Activated T-cell treated with anti-CD3 and anti-CD28 coated beads, Interleukin-2, amount 50 U/mL, for 48 hours (primary cell): ENCODE measurements at regions not wholly inside any gene's neighbourhood (a gene's known extent, or its start where the extent isn't known, plus 50 kb on each side); places are given as distances from the start of the nearest gene placed in this dataset.

Experiments used
- DNase-seq, 2 experiments: peaks; one replicate each; pipeline ENCODE4 v3.0.0-alpha.2; 2020

GRCh38 chr11:134759855-134760254 lies 347.8 kb upstream of the B3GAT1 start:
- no peak for DNase-seq

DNA sequence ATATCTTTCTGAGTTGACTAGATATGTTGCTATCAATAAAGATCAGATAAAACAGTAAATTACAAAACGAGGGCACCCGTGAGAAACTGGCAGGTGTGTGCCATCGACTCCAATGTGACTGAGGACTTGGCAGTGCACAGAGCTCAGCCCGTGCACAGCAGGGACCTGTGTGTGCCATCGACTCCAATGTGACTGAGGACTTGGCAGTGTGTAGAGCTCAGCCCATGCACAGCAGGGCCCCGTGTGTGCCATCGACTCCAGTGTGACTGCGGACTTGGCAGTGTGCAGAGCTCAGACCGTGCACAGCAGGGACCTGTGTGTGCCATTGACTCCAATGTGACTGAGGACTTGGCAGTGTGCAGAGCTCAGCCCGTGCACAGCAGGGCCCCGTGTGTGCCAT lies 347.2 kb upstream of the B3GAT1 start:
- DNase-seq: no peak

DNA sequence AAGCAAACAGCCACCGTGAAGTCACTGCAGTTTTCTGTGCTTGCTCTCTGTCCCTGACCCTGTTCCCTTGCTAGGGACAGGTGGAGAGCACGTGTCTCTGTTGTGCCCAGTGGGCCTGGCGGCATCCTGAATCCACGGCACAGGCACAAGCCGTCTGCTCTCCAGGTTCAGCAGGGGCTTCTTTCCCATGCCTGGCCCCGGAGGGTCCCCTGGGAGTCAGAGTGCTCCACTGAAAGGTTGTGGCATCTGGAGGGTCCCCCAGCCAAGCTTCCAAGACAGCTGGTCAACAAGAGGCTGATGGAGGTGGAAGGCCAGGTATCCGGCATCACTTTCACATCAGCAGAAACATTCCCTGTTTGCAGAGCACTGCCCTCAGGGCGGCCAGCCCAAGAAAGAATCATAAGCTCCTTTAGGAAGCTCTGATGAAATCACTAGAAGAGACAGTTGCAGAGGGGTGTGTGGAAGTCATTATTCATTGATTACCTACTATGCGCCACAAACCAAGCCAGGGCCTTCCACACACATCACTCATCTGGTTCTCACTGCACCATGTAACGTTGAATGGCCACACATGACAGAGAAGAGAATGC lies 346.4 kb upstream of the B3GAT1 start:
- DNase-seq: no peak

GRCh38 chr11:134757633-134758032 lies 345.6 kb upstream of the B3GAT1 start:
- no peak for DNase-seq

DNA sequence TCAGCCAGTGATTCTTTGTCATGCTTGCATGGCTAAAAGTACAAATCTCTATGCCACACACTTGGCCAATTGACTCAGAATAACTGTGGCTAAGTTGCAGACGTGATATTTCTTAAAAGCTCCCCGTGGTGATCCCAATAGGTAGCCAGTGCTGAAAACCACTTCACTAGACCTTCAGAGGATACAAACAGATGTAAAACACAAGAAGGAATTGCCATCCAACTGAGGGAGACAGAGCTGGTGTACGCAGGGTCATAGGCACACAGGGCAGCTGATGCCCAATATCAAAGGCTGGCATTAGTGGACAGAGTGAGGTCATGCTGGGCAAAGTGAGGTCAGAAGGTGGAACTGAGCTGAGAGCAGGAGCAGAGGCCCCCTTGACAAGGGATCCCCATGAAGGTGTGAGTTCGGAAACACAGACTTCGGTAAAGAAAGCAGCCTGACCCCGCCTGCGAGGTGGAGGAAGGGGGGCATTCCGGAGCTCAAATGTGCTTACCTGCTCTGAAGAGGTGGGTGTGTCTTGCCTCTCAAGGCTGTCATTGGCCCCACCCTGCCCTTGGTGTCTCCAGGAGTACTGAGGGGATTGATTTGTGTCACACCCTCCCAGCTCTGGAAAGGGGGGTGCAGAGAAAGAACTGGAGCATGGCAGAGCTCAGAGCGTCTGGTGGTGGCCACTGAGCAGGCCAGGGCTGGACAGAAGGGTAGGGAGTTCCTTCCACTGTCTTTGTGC lies 344.9 kb upstream of the B3GAT1 start:
- no peak for DNase-seq

GRCh38 chr11:134755535-134755934 lies 343.5 kb upstream of the B3GAT1 start:
- DNase-seq: no peak

DNA sequence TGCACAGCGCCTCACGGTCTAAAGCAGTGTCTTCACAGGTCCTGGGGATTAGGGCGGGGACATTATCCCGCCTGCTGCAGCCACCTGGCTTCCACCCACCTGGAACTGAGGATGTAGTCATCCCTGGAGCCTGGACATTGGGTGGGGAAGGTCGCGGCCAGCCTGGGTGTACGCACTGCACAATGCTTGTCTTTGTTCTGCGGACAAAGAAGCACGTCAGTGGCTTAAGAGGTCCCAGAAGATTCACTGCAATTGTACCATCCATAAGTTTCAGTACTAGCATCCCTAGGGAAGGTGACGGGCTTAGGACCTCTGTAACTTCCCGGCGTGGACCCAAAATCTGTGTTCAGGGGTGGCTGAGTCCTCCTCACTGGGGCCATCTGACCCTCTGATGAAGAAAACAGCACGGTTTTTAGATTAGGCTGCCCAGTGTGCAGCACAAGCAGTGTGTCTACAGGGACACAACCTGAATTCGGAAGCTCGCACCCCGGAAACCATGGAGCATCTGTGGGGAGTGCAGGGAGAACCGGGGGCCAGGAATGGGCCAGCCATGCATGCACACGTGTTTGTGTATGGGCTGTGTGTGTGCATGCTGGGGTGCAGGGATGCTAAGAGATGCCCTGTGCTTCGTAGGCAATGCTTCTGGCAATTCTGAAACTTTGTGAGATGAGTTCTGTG lies 342.6 kb upstream of the B3GAT1 start:
- DNase-seq: no peak

DNA sequence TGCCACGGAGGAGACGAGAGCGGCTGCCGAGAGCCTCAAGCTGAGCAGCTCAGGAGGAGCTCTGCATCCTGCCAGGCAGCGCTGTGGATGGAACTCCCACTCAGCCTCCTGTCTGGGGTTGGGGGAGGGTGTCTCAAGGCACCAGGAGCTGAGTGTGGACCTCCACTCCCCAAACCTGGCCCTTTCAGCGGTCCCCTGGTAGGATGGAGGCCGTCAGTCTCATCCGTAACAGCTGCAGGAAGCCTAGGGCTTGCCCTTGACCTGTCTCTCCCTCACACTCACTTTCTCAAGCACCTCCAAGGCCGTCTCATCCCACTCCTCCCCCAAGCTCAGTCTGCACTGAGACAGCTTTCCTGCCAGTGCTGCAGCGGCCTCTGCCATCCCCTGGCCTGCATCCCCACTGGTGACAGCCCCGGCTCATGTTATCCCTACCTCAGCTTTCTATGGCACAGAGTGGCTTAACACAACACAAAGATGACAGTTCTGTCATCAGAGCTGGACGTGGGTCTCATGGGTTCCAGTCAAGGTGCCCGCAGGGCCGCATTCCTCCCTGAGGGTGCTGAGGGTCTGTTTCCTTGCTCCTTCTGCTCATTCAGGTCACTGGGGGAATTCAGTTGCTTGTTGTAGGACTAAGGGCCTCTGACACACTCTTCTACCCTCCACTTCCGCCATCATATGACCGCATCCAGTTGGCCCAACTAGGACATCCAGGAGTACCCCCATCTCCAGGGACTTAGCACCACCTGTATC lies 341.9 kb upstream of the B3GAT1 start:
- no peak for DNase-seq

DNA sequence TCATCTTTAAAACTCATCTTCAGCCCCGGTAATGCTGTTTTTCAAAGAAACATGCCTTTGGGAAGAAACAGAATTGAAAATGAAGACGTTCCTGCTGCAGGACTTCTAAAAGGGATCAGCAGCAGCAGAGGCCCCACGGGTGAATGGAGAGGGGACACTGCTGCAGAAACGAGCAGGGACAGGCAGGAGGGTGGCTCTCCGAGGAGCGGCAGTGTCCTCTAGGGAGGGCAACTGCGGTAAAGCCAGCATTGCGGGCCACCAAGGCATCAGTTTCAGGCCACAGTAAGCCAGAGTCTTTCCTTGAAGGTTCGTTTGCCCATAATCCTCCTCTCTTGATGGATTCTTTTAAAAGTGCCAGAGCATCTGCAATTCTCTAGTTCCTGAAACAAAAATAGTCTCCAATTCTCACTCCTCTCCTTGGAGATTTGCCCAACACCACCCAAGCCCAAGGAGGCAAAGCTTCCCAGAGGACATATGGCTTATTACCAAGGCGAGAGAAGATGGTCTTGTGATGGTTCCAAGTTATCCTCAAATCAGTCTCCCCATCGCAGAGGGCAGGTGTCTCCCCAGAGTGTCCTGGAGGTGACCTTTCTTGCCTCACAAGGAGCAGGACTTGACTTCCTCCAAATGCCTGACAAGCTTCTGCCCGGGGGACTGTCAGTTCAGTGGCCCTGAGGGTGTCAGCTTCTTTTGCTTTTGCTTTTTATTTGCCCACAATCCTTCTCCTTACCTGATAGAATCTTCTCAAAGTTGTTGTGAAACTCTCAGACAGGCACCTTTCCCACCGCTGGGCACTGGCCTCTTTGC lies 341.1 kb upstream of the B3GAT1 start:
- no peak for DNase-seq

DNA sequence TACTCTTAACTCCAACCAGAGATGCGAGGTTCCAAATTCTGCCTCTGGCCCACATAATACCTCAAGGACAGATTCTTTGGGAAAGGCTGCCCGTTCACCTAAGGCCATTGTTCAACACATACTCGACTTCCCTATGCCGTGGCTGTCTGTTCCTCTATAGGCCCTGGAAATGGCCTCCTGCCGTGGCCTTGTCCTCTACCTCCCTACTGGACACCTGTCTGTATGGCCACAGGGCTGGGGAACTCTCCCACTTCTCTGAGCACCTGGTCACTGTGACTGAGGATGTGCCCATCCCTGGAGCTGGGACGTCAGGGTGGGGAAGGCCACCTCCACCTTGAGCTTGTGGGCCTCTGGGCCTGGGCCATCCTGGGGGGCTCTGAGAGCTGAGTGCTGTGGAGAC lies 340.5 kb upstream of the B3GAT1 start:
- DNase-seq: no peak

- DNase-seq: no peak
These were observed 339.7 kb upstream of the B3GAT1 start for GRCh38 chr11:134751766-134752165.

DNA sequence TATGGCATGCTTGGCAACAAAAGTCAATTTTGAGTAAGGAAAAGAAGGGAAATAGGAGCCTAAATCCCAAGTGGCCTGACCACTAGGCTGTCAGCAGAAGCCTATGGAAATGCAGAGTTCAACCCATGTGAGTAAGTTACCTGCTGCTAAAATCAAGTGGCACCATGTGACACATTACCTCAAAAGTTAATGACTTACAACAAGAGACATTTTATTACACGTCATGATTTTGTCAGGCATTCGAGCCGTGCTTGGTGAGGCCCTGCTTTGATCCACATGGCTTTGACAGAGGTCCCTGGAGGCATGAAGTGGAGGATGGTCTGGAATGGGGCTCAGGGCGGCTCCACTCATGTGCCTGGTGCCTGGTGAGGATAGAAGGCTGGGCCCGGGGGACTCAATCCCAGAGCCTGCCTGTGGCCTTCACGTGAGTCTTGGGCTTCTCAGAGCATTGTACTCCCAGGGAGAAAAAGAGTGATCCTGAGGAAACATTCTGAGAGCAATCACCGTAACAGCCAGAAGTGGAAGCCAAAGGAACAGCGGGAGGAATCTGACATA lies 339.1 kb upstream of the B3GAT1 start:
- DNase-seq: no peak

DNA sequence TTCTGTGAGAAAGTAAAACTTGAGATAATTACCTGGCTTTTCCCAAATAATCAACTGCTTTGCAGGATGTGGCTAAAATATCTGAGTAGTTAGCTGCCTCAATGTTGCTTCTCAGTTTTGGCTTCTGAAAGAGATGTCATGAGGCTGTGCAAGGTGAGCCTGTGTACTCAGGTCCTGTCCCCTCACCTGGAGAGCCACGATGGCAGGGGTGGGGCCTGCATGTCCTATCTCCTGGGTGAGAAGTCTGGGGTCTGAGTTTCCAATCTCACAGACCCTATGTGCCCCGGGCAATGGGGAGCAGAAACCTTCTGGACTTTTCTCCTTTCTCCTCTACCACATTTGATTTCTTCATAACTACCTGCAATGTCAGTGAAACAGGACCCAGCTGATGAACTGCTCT lies 338.6 kb upstream of the B3GAT1 start:
- DNase-seq: no peak

- no peak for DNase-seq
These were observed 337.2 kb upstream of the B3GAT1 start for GRCh38 chr11:134749040-134749839.

DNA sequence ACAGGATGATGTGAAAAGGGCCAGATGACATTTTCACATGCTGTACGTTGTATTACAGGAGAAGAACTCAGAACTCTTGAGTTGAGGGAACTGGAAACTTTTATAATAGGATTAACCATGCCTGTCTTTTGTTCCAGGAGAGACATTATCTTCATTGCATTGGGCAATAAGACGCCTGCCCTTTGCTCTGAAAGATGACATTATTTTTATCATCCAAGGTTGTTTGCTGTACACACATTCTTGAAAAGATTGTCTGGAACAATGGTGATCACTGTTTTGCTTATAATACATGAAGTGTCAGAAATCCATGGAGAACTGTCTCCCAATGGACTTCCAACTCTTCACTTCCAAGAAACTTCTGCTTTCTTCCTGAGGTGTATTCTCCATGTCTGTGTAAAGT lies 334.6 kb upstream of the B3GAT1 start:
- DNase-seq: no peak

DNA sequence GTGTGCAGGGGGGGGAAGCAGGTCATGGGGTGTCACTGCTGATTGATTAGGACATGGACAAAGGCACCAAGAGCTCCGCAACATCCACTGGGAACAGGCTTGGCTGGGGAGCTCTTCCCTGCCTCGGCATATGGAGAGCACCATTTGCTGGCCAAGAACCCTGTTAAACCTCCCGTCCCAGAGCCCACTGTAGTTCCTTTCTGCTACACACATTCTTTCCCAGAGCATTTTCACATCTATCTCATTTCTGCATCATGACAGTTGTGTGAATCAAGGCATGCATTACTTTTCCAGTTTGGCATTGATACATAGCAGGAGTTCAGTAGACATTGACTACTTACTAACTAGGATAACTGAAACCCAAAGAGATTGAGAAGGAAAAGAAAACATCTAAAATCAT lies 333.4 kb upstream of the B3GAT1 start:
- DNase-seq: no peak

DNA sequence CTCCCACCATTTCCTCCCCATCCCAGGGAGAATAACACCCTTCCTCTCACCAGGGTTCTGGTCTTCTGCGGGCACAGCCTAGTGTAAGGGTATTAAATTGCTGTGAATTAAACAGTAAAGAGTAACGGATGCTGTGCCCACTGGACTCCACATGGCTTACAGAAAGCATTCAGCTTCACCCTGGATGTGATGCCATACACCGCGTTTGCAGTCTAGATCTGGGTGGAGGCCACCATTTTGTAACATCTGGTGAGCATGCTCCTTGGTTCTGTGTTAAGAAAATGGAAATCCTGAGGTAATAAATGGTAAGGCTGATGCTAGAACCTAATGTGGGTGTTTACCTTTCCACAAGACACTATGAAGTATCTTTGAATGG lies 331.8 kb upstream of the B3GAT1 start:
- no peak for DNase-seq

- DNase-seq: no peak
These were observed 331.1 kb upstream of the B3GAT1 start for GRCh38 chr11:134742956-134743819.

- DNase-seq: no peak
These were observed 330.2 kb upstream of the B3GAT1 start for GRCh38 chr11:134742224-134742612.

DNA sequence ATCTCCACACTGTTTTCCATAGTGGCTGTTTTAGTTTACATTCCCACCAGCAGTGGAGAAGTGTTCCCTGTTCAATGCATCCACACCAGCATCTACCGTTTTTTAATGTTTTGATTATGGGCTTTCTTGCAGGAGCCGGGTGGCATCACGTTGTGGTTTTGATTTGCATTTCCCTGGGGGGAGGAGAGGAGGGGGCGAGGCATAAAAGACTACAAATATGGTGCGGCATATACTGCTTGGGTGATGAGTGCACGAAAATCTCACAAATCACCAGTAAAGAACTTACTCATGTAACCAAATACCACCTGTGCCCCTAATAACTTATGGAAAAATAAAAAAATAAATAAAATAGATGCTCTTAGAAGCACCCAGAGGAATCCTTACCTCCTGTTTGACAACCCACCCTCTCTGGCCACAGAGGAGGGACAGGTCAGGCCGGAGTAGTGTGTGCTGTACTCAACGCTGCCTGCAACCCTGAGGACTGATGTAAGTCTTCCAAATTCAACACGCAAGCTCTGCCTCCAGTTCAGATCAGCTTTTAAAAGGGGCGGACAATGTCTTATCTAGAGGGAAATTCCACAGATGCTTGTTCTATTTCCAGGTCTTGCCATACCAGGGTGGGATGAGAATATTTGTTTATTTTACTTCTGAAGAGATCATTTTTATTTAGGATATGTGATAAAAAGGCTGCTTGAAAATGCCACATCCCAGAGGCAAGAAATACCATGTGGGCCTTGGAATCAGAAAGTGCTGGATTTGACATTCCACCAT lies 329.6 kb upstream of the B3GAT1 start:
- no peak for DNase-seq
